Dermis microvascular lymphatic vessel endothelial cell (primary cell): ENCODE measurements at regions not wholly inside any gene's neighbourhood (a gene's known extent, or its start where the extent isn't known, plus 50 kb on each side); places are given as distances from the start of the nearest gene placed in this dataset.
A peak's percentile ranks its signal among the peaks of the same experiment; 100 is the strongest.
"Not testable (repeated sequence)": the region's sequence is repeated elsewhere in the genome, so short reads cannot be mapped to it uniquely, and the experiment has no call there.

Experiments used
- DNase-seq, 2 donors: peaks; one replicate each; pipeline versions ENCODE4 v3.0.0 to v3.0.0-alpha.2; 2010; ENCODE audit warnings: low read depth in 2 of 2

DNA sequence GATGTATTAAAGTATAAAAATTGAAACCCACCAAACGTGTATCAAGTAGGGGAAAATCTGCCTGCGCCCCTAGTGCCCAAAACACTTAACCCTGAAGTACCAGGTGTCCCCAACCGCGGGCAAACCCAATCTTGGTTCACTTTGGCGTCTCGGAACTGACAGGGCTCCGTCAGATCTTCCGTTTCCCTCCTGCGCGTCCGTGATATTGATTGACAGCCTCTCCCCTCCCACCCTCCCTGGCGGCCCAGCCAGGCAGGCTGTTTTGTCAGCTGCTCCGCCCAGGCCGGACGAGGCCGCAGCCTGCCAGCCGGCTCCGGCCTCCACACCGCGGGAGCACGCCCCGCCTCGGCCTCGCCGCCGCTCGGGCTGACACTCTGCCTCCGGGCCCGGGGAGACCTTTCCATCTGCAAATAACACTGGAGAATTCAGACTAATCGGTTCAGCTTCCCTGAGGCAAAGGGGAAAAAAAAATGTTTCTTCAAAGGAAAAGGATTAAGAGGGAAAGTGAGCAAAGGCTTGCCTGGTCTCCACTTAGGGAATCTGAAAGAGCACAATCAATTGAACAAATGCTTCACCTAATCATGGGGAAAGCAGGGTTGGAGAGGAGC, 234.9 kb upstream of the MCHR2 start:
- DNase-seq = peak; percentile 76 to 90

DNA sequence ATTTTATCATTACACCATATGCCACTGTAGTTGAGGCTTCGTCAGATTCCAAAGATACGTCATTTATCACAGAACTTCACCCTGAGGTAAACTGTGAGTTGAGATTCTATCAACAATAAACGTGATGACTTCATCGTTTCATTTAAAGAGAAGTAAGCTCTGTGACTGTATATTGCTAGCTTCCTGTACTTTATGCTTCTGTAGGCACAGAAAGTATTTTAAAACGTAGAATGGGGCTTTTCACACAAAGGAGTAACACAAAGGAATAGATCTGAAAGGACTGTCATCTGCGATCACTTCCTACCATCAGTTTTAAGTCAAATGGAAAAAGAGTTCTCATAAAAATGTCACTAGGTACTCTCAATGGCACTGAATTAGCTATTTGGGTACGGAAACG, 234.4 kb upstream of the MCHR2 start:
- DNase-seq = peak in 1 of 2 donors; percentile 38

DNA sequence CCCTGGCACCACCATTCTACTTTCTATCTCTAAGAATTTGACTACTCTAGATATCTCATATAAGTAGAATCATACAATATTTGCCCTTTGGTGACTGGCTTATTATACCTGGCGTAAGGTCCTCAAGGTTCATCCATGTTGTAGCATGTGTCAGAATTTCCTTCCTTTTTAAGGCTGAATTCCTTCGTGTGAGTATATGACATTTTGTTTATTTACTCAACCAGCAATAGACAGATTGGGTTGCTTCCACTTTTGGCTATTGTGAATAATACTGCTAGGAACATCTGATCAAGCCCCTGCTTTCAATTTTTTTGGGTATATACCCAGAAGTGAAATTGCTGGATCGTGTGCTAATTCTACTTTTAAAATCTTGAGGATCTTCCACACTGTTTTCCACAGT, 232.8 kb upstream of the MCHR2 start:
- no peak for DNase-seq

DNA sequence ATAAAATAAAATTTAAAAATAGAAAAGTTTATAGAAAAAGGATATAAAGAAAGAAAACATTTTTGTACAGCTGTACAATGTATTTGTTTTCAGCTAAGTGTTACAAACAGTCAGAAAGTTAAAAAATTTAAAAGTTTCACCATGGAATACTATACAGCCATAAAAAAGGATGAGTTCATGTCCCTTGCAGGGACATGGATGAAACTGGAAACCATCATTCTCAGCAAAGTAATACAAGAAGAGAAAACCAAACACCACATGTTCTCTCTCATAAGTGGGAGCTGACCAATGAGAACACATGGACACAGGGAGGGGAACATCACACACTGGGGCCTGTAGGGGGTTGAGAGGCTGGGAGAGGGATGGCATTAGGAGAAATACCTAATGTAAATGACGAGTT, 229.9 kb upstream of the MCHR2 start:
- not testable (repeated sequence) for DNase-seq

DNA sequence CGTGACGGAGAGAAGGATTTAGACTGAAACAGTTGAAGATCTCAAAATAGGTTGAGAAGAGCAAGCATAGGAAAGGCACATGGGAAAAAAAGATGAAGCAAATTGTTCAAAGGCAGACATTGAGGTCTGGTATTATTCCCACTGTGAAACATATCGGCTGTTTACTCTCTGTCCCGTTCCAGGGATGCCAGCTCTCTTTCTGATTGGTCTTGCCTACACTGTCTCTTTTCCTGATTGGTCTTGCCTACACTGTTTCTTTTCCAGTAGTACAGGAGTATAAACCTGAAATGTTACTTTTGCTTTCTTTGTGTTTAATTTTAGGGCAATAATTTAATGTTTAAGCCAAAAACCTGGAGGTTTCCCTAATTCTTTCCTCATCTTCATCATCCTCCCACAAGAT, 226.5 kb upstream of the MCHR2 start:
- no peak for DNase-seq

DNA sequence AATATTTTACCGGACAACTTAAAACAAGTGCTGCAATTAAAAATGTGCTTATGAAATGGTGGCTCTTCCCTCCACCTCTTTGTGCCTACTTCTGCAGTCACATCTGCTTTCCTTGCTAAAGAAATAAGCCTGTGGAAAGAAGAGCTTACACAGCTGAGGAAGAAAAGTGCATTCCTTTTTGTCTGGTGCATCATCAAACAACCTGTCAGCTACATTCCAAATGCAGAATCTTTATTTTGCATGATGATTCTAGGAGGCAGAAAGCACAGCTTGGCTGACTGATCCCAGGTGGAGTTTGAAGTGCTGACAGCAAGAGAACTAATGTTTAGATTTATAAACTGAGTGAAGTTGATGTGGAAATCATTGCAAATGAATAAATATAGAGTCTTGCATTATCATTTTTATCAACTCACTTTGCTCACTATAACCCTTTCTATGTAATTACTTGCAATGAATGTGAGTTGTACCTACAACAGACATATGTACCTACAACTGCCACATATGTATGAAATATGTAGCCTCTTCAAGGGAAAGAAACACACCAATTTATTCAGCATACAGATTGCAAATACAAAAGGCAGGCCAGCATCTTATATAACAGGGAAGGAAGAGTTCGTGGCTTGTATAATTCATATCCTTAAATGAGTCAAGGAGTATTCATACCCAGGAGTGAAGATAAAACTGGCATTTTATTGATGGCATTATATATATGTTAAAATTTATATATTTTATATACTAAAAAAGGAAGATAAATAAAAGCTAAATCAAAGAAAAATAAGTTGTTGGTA, 223.4 kb upstream of the MCHR2 start:
- DNase-seq = no peak

DNA sequence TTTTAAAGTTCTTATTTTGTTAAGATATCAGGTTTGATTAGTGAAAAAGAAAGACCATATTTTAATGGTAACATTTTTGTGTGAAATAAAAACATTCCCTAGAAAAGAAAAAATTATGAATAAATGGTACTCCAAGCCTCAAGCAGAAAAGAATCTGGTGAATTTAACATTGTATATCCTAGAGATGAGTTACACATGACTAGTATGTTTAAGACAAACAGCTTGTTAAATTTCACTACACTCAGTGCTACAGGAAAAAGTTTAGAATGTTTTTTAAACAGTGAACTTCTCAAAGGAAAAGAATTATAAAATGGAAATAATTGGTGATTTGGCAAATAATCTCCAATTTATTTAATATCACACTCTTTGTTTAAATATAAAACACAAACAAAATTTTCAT, 222.7 kb upstream of the MCHR2 start:
- no peak for DNase-seq

DNA sequence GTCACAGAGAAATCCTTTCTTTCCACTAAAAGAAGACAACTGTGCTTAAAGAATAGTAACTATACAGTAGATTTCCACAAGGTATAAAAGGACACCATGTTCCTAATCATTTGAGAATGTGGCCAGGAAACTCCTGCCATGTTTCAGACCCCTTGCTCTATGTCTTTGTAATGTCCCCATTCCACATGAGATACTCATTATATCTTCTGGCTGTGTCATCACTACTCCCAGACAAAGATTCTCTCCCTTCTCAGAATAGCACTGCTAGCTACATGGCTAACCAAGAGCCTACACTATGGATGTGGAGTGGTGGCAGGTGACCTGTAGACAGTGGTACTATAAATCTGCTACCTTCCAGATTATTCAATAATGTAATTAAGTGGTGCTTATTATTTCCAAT, 218.1 kb upstream of the MCHR2 start:
- DNase-seq = no peak

DNA sequence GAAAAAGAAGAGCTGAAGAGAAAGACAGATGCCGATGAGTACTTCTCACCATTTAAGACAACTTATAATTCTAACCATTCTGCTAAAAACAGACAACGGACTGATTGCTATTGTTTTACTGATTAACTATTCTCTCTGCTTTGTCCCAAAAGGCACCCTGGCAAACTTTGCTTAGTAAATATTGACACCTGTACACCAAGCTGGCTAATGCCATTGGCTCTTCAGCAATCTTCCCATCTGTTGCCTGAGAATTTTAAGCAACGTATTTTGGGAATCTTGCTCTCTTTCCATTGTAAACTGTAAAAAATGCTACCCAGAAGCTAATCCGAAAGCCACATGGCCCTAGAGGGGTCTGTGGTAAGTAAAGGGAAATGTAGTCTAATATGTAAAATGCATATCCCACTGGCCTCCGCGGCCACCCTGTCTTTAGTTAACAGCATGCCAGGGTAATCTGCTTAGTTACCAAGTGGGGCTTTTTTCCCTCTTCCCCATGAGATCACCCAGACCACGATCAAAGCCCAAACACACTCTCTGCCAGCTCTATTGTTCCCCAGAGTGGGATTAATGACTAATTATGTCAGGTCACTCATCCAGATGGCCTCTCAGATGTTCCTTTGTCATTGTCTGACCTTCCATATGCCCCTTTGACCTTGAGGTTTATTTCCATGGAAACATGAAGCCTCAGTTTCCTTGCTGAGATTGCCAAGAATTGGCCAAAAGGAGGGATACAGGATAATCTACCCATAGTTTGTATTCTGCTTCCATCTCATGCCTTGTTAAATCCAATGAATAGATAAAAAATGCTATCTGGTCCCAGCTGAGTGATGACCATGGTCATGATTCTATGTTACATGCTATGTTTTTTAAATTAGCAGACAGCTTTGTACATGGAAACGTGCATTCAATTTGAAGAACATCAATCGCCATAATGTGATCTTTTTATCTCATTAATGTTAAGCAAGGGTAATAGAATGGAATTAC, 216.4 kb upstream of the MCHR2 start:
- peak in 1 of 2 donors; percentile 20 for DNase-seq

DNA sequence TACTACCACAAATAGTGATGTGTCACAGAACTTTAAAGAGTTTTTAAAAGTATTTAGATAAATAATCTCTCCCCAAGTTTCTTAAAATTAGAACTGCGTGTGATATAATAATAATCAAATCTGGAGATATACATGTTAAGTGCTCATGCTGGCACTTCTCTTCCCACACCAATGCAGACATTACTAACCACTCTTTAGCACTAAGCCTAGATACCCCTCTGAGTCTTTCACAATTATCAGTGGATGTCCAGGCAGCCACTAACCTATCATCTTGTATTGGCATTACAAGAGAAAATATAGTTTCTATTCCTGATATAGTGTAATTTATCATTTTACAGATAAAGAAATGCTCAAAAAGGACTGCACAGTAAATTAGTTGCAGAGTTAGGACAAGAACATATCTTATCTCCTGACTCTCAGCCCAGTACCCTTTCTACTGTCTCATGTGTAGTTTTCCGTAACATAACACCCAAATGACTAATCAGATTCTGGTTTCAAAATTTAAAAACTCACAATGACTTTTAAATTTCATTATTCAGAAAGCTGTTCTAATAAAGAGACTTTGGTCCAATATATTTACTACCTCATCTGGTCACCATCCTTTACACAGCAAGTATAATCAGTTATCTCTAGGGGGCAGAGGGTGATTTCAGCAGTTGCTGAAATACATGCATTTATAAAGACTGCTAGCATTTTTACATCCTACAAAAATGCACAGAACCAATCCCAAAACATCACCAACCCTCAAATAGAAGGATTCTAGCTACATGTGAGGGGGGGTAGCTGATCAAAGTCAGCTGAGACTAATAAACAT, 215.5 kb upstream of the MCHR2 start:
- DNase-seq = no peak

DNA sequence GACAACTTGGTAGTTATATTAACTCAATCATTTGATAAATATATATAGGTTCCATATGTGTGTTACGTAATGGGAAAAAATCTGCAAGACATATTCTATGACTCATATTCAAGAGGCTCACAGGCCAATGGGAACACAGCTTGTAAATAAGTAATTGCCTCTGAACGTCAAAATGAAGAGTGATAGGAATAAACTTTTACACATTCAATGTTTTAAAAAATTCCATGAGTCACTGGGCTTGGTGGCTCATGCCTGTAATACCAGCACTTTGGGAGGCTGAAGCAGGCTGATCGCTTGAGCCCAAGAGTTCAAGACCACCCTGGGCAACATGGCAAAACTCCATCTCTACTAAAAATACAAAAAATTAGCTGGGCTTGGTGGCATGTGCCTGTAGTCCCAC, 209.4 kb upstream of the MCHR2 start:
- DNase-seq = no peak

DNA sequence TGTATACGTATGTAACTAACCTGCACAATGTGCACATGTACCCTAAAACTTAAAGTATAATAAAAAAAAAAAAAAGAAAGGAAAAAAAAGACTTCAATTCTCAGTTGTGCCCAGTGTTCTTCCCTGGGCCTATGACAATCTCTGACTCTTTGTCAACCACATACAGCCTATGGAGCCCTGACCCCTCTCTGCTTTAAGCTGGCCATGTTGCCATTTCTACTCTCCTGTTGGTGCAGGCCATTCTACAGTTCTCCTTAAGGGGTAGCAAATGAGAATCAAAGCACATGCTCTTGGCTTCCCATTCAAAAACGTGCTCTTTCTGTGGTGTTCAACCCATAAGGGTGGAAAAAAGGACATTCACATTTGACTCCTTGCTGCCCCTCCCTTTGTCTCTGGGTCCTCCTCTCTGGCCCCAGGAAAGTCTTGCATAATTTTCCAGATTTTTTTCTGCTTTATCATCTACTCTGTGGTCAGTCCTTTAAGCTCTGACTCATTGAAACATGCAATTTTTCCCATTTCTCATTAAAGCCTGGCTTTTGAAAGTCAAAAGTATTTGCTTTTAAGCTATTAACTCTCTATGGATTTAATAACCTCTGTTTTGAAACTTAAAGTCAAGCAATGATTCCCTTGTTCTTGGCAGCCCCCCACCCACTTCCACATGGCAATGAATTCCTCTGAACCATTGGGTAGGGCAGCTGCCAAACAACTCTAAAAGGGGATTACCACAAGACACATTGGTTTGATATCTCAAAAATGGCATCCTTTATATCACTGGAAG, 208.6 kb upstream of the MCHR2 start:
- DNase-seq = no peak

DNA sequence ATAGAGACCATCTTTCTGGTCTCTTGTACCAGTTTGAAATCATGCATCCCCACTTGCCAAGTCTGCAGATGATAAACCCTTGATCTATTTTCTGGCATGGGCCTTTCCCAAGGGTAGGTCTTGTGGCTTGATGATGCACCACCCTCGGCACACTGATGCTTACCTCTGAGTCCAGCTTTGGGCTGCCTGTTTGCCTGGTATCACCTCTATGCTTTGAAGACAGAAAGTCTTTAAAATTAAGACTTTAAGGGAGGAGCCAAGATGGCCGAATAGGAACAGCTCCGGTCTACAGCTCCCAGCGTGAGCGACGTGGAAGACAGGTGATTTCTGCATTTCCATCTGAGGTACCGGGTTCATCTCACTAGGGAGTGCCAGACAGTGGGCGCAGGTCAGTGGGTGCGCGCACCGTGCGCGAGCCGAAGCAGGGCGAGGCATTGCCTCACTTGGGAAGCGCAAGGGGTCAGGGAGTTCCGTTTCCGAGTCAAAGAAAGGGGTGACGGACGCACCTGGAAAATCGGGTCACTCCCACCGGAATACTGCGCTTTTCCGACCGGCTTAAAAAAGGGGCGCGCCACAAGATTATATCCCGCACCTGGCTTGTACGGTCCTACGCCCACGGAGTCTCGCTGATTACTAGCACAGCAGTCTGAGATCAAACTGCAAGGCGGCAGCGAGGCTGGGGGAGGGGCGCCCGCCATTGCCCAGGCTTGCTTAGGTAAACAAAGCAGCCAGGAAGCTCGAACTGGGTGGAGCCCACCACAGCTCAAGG, 202.4 kb upstream of the MCHR2 start:
- DNase-seq = not testable (repeated sequence)

DNA sequence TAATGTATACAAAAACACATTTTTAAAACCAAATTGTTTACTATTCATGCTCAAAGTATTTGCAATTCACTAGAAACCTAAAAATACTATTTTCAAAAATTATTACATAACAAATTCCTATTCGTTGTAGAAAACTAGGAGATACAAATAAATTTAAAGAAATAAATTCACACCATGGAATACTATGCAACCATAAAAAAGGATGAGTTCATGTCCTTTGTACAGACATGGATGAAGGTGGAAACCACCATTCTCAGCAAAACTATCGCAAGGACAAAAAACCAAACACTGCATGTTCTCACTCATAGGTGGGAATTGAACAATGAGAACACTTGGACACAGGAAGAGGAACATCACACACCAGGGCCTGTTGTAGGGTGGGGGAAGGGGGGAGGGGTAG, 201.2 kb upstream of the MCHR2 start:
- DNase-seq = not testable (repeated sequence)

DNA sequence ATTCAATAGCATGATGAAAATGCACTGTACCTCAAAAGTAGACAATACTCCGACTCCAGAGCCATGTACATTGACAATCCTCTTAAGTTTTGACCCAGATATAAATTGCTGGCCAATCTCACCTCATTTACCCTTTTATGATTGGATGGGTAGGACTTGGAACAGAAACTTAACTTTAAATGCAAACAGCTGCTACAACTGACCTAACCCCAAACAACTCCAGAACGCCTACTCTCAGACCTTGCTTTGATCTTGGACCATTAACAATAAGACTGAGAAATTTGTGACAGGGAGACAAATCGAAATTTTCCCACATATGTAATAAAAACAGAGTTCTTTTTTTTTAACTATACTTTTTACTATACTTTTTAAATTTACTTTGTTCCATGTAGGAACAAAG, 200.5 kb upstream of the MCHR2 start:
- no peak for DNase-seq

DNA sequence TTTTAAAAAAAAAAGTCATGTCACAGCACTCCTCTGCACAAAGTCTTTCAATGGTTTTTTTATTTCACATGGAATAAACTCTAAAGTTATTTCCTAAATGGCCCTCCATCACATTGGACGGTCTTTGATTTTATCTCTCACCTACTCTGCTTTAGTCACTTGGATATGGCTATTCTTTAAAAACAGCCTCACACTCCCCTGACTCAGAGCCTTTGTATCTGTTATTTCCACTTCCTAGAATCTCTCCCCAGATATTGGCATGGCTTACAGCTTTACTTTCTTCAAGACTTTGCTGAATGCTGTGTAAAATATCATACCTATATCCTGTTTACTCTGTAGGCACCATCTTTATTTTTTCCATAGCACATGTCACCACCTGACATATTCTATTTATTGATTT, 194.7 kb upstream of the MCHR2 start:
- DNase-seq = no peak

DNA sequence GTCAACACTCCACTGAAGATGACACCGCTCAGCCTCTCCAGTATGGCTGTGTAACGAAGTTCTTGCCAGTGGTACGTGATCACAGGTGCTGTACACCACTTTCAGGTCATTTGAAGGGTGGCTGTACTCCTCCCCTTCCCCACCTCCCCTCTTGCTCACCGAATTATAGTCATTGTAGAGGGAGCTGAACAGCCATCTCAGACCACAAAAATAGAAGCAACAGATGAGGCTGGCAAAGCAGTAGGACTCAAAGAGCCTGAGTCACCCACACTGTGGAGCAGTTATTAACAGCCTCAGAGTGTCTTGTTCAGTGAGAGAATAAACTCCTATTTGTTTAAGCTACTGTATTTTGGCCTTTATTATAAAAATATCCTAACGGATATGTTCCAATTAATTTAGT, 192.5 kb upstream of the MCHR2 start:
- DNase-seq = no peak

DNA sequence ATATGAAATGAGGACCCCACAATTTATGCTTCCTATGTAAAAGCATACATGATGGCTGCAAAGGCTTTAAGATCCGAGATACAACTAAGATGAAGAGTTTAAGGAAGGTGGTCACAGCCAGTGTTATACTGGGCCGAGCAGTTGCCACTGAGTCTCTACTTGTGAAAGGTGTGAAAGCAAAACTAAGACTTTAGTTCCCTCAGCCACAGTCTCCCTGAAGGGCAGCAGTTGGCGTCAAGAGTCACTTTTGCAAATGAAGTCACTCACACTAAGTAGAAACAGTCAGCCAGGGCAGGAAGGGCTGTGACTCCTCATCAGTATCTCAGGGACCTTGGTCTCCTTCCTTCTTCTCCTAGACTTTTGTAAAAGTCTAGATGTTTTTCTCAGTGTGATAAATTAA, 191.6 kb upstream of the MCHR2 start:
- no peak for DNase-seq

DNA sequence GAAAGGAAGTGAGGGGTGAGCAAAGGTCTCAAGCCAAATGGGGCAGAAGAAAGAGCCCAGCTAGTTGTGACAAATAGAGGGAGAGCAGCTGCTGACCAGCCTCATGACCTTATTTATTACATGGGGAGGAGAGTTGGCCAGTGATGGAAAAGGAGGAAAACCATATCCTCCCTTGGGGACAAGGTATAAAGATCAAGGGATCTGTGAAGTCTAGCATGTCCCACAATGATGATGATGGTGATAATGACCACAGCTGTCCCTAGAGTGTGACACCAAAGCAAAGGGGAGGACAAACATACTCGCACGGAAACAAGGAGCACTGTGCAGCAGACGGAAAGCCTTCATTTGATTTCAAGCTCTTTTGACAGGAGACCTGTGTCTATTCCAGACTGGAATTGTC, 190.4 kb upstream of the MCHR2 start:
- DNase-seq = no peak

DNA sequence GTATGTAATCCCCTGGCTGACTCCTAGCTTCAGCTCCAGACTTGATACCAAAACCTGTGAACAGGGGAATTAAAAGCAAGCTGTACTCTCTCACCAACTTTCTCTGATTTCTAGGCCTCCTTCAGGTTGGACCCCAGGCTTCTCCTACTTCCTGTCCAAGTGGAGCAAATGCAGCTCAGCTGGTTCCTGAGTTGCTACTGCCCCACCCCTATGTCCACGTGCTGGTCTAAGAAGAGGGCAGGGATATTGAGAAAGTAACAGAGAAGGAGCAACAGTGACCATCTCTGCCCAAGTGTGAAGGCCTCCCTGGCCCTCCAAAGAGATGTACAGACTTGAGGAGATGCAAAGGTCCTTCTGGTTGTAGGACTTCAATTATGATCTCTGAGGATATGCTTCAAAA, 188.3 kb upstream of the MCHR2 start:
- DNase-seq = no peak
